ENCODE measurements at regions not wholly inside any gene's neighbourhood (a gene's known extent, or its start where the extent isn't known, plus 50 kb on each side); places are given as distances from the start of the nearest gene placed in this dataset.

- TF ChIP-seq BCL11A (IDR thresholded peaks at IDR 0.05; ENCODE audit: low read depth in 2 of 2, low read length in 2 of 2) (no peak), CREB1 (IDR thresholded peaks at IDR 0.05) (no peak), JUND (IDR thresholded peaks at IDR 0.05; ENCODE audit: low read length) (no peak)
Measured at GRCh38 chr2:58875436-58875835, 634.3 kb upstream of the FANCL start (continued).
